BJ (cell line): ENCODE measurements at regions not wholly inside any gene's neighbourhood (a gene's known extent, or its start where the extent isn't known, plus 50 kb on each side); places are given as distances from the start of the nearest gene placed in this dataset. TPM values are rescaled to one million over a fixed set of nuclear protein-coding genes. Genes with fewer than 3 reads are reported as not detected.
"Not testable (repeated sequence)": the region's sequence is repeated elsewhere in the genome, so short reads cannot be mapped to it uniquely, and the experiment has no call there.

Source experiments
- CTCF ChIA-PET: fragments of 350-600 bp; formaldehyde crosslinking; extraction: SDS; loops from one replicate; lab custom pipeline; 2021; ENCODE audit warnings: antibody characterized with exemption, inconsistent platforms; lab: Yijun Ruan, JAX
- POLR2A ChIA-PET: fragments of 300-600 bp; sonication (Branson Sonifier 250); formaldehyde crosslinking; extraction: SDS; loops from one replicate; lab custom pipeline; 2021; ENCODE audit warnings: antibody characterized with exemption; lab: Charles Lee
- DNase-seq: peaks from one replicate; pipeline ENCODE4 v3.0.0-alpha.2; 2011; ENCODE audit warnings: low read depth
- H3K27me3 ChIP-seq: 2 replicates; pipeline ENCODE4 v1.6.0; 2011; ENCODE audit warnings: low read length; ENCODE audit not compliant: control insufficient read depth, insufficient read depth
- H3K36me3 ChIP-seq: 2 replicates; pipeline ENCODE4 v1.5.1; 2011; ENCODE audit warnings: low read length; ENCODE audit not compliant: control insufficient read depth, insufficient read depth
- H3K4me3 ChIP-seq: 2 replicates; pipeline ENCODE4 v1.5.1; 2011; ENCODE audit warnings: low read depth, mild to moderate bottlenecking, control low read depth, low read length
- small RNA-seq: library from RNA; depleted of rRNA; stranded (forward); fragments of <200 nt; gene quantifications from one replicate; pipeline ENCODE3, GENCODE V24; 2012; ENCODE audit warnings: low replicate concordance, low read depth; ENCODE audit not compliant: insufficient read length
- TF ChIP-seq, protein P1 (sequence below): IDR thresholded peaks from 2 replicates; pipeline ENCODE4 v1.5.1; 2011; ENCODE audit warnings: low read depth, mild to moderate bottlenecking, control low read depth, inconsistent platforms, low read length, moderate library complexity; ENCODE audit not compliant: insufficient read depth

DNA sequence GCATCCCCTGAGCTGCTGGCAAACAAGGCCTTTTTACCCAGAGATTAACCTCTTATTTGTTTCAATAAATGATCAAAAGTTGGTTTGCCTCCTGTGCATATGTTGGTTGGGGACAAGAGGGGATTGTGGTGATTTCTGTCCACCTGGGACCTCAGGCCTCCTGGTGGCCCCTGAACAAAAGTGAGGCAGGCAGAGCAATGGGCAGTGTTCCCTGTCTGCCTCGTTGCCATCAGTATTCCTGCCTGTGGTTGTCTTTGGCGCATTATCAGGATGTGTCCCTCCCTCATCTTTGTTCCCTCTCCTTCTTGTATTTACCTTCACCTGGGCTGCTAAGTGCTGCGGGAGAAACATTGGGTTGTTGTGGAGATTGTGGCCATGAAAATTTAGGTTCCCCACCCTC is 65.3 kb upstream of the DRD5 start:
- Histone ChIP-seq H3K27me3 (no peaks in the 10 kb centered on the region), H3K4me3 (no peak overlapping the region), H3K36me3 (no peaks in the 10 kb centered on the region)
- no peak for DNase-seq
- ChIA-PET POLR2A (no interaction called here), CTCF (no interaction called here)
- TF ChIP-seq, protein P1, sequence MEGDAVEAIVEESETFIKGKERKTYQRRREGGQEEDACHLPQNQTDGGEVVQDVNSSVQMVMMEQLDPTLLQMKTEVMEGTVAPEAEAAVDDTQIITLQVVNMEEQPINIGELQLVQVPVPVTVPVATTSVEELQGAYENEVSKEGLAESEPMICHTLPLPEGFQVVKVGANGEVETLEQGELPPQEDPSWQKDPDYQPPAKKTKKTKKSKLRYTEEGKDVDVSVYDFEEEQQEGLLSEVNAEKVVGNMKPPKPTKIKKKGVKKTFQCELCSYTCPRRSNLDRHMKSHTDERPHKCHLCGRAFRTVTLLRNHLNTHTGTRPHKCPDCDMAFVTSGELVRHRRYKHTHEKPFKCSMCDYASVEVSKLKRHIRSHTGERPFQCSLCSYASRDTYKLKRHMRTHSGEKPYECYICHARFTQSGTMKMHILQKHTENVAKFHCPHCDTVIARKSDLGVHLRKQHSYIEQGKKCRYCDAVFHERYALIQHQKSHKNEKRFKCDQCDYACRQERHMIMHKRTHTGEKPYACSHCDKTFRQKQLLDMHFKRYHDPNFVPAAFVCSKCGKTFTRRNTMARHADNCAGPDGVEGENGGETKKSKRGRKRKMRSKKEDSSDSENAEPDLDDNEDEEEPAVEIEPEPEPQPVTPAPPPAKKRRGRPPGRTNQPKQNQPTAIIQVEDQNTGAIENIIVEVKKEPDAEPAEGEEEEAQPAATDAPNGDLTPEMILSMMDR: no peak

DNA sequence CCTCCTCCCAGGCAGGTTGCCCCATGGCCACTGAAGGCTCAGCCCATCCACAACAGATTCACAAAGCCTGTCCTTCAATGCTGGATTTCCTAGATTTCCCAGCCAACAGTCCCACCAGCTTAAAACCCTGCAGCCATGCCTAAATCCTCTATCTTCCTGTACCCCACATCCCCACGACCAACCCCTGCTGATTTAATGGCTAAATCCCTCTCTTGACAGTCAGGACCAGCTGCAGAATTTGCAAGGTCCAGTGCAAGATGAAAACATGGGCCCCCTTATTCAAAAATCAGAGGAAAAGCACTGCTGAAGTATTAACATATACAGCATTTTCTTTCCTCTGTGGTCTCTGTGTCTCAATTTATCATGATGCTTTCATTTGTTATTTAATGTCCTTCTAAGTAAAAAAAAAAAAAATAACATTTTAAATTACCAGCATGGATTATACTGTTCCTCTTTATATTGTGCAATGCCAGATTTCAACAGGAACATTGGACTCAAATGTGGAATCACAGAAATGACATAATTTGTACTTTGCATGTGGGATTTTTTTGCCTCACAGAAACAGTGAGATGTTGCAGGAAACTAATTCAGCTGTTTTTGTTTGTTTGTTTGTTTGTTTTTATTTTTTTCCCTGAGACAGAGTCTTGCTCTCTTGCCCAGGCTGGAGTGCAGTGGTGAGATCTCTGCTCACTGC is 63.0 kb upstream of the DRD5 start:
- CTCF ChIA-PET, H3K36me3 ChIP-seq, H3K27me3 ChIP-seq, H3K4me3 ChIP-seq, POLR2A ChIA-PET, DNase-seq: not testable (repeated sequence)

DNA sequence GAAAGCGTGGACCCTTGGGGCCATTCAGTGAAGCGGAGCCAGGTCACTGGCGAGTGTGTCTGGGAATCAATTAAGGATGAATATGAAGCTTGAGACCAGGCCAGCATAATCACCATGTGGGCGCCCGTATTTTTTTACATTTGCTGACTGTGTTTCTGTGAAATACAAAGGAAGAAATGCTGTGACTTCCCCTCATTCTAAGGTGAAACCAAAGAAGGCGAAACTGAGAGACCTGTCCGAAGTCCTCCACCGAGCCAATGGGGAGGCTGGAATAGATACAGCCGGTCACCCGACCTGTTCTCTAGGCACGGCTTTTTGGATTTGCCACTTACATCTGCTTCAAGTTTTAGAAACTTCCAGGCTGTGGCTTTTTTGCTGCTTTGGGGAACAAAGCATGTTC is 59.3 kb upstream of the DRD5 start:
- DNase-seq, POLR2A ChIA-PET, H3K36me3 ChIP-seq, H3K4me3 ChIP-seq, H3K27me3 ChIP-seq, CTCF ChIA-PET: not testable (repeated sequence)

Small RNAs in the stretch of these regions (small RNA-seq; reads per million reads assigned to genes)
- gene MIR548I2 (not detected), gene RF00017 (not detected), gene SNRPCP13 (not detected)
